GM12878 (cell line): ENCODE measurements at regions not wholly inside any gene's neighbourhood (a gene's known extent, or its start where the extent isn't known, plus 50 kb on each side); places are given as distances from the start of the nearest gene placed in this dataset.

Experiments used
- ATAC-seq: fragments of 200-7000 bp; cut with Tn5 transposase; 3 replicates; pipeline ENCODE4 v1.9.1; 2020; ENCODE audit warnings: mild to moderate bottlenecking, moderate library complexity
- BruUV-seq: library from RNA; stranded (reverse); fragments of 400-500 nt; replicated peaks from 2 replicates; lab custom pipeline; 2021; lab: Mats Ljungman, UMichigan
- CTCF ChIA-PET: fragments of 300-600 bp; sonication (Branson Sonifier 250); formaldehyde crosslinking; extraction: SDS; loops from one replicate; lab custom pipeline; 2021; ENCODE audit warnings: inconsistent platforms; lab: Yijun Ruan, JAX
- POLR2A ChIA-PET: fragments of 350-600 bp; formaldehyde crosslinking; extraction: SDS; loops from one replicate; lab custom pipeline; 2021; ENCODE audit warnings: inconsistent platforms; lab: Charles Lee
- RAD21 ChIA-PET: fragments of 300-600 bp; sonication (Branson Sonifier 250); formaldehyde crosslinking; loops from one replicate; lab custom pipeline; 2023; ENCODE audit warnings: antibody characterized with exemption; ENCODE audit not compliant: unreplicated experiment; lab: Charles Lee
- SMC1A ChIA-PET: fragments of 300-600 bp; sonication (Branson Sonifier 250); formaldehyde crosslinking; loops from one replicate; lab custom pipeline; 2023; ENCODE audit not compliant: unreplicated experiment, uncharacterized antibody; lab: Charles Lee
- DNase-seq: peaks from one replicate; pipeline ENCODE4 v3.0.0-alpha.2; 2011; ENCODE audit warnings: low read depth, low spot score
- FAIRE-seq: peaks from 3 replicates; lab custom pipeline; 2011; peaks lifted over from hg19 to GRCh38; lab: Jason Lieb, UNC
- H2AFZ ChIP-seq: 2 replicates; pipeline ENCODE4 v1.6.0; 2011; ENCODE audit warnings: low read depth, low read length, control low read depth; ENCODE audit not compliant: control insufficient read depth
- H3K27ac ChIP-seq: 2 replicates; pipeline ENCODE4 v1.5.1; 2011; ENCODE audit warnings: control low read depth; ENCODE audit not compliant: control insufficient read depth, insufficient read depth
- H3K27me3 ChIP-seq, 2 experiments: replicated peaks in 1 of 2; 2 replicates each; pipeline versions ENCODE4 v1.6.0 to v1.6.1; 2011; ENCODE audit warnings: low read length in 1 of 2; ENCODE audit not compliant: control insufficient read depth in 2 of 2, insufficient read depth in 2 of 2
- H3K36me3 ChIP-seq, 2 experiments: 2 replicates each; pipeline ENCODE4 v1.5.1; 2011; ENCODE audit warnings: low read length in 1 of 2; ENCODE audit not compliant: control insufficient read depth in 2 of 2, insufficient read depth in 2 of 2
- H3K4me1 ChIP-seq: 2 replicates; pipeline ENCODE4 v1.6.1; 2011; ENCODE audit warnings: mild to moderate bottlenecking, low read length, moderate library complexity, mixed read lengths; ENCODE audit not compliant: control insufficient read depth, insufficient read depth
- H3K4me2 ChIP-seq: 2 replicates; pipeline ENCODE4 v1.6.0; 2011; ENCODE audit warnings: control low read depth; ENCODE audit not compliant: control insufficient read depth, insufficient read depth
- H3K4me3 ChIP-seq: fragments of 200-600 bp; sonication (generic); 2 replicates; pipeline ENCODE4 v1.5.1; 2016
- H3K79me2 ChIP-seq: 2 replicates; pipeline ENCODE4 v1.6.0; 2011; ENCODE audit warnings: low read length; ENCODE audit not compliant: control insufficient read depth, insufficient read depth
- H3K9ac ChIP-seq: 2 replicates; pipeline ENCODE4 v1.8.0; 2011; ENCODE audit warnings: low read length, control low read depth, mixed read lengths; ENCODE audit not compliant: control insufficient read depth, insufficient read depth
- H3K9me3 ChIP-seq: replicated peaks from 3 replicates; pipeline ENCODE4 v1.5.1; 2011; ENCODE audit warnings: mild to moderate bottlenecking, low read length; ENCODE audit not compliant: control insufficient read depth, insufficient read depth
- H4K20me1 ChIP-seq: 2 replicates; pipeline ENCODE4 v1.6.0; 2011; ENCODE audit not compliant: control insufficient read depth, insufficient read depth
- CHD4 ChIP-seq: fragments of 200-600 bp; sonication (generic); IDR thresholded peaks from 2 replicates; pipeline ENCODE4 v1.6.1; 2016; ENCODE audit warnings: mild to moderate bottlenecking
- HSF1 ChIP-seq: fragments of 150-350 bp; IDR thresholded peaks from 2 replicates; pipeline ENCODE4 v1.6.1; 2014; ENCODE audit warnings: mild to moderate bottlenecking, low read depth, low read length
- JUND ChIP-seq: IDR thresholded peaks from 2 replicates; pipeline ENCODE4 v1.6.1; 2012; ENCODE audit warnings: low read depth, mild to moderate bottlenecking, low read length, improper control_type of control experiment, moderate library complexity
- KDM1A ChIP-seq: fragments of 200-600 bp; sonication (generic); IDR thresholded peaks from 2 replicates; pipeline ENCODE4 v1.6.1; 2016; ENCODE audit warnings: borderline replicate concordance
- KLF5 ChIP-seq: fragments of 450-650 bp; IDR thresholded peaks from 2 replicates; pipeline ENCODE4 v1.6.1; 2014; ENCODE audit warnings: mild to moderate bottlenecking; ENCODE audit not compliant: partially characterized antibody
- NFYA ChIP-seq: IDR thresholded peaks from 2 replicates; pipeline ENCODE4 v1.6.1; 2011; ENCODE audit warnings: low read depth, mild to moderate bottlenecking, low read length, improper control_type of control experiment, borderline replicate concordance
- PML ChIP-seq: IDR thresholded peaks from 2 replicates; pipeline ENCODE4 v1.6.1; 2012; ENCODE audit warnings: low read length, inconsistent platforms
- SKIL ChIP-seq: fragments of 450-650 bp; IDR thresholded peaks from 2 replicates; pipeline ENCODE4 v1.6.1; 2017; ENCODE audit warnings: mild to moderate bottlenecking, low read depth, inconsistent platforms; ENCODE audit not compliant: poor library complexity, severe bottlenecking
- TAF1 ChIP-seq: IDR thresholded peaks from 2 replicates; pipeline ENCODE4 v1.6.1; 2011; ENCODE audit warnings: mild to moderate bottlenecking, low read depth, low read length, borderline replicate concordance
- ZNF687 ChIP-seq: fragments of 450-650 bp; IDR thresholded peaks from 2 replicates; pipeline ENCODE4 v1.6.1; 2017; ENCODE audit warnings: mild to moderate bottlenecking, moderate library complexity
- WGBS: methylation state at CpG from one replicate; pipeline ENCODE4 v1.1.6; 2016; ENCODE audit warnings: low lambda C conversion rate; ENCODE audit not compliant: insufficient replicate concordance, insufficient coverage; ENCODE audit errors: missing lambda C conversion rate; 5-methylcytosine and 5-hydroxymethylcytosine counted together
- in situ Hi-C: fragments of 300-500 bp; cut with MboI; formaldehyde crosslinking; loops from 9 replicates; pipeline ENCODE4 v1.14.3; 2018; ENCODE audit warnings: mixed read lengths
- intact Hi-C: fragments of 100-400 bp; cut with micrococcal nuclease; formaldehyde crosslinking; loops from one replicate; pipeline ENCODE4 v1.14.2; 2022; ENCODE audit not compliant: unreplicated experiment

GRCh38 chr14:29007990-29008389 lies 241.4 kb downstream of the FOXG1 start:
- TF ChIP-seq KLF5: no peak
- TF ChIP-seq SKIL: no peak
- no peak for TF ChIP-seq HSF1
- no peak for TF ChIP-seq JUND
- no peak for TF ChIP-seq ZNF687
- TF ChIP-seq TAF1: no peak
- no peak for TF ChIP-seq CHD4
- no peak for TF ChIP-seq PML
- TF ChIP-seq NFYA: no peak
- no peak for TF ChIP-seq KDM1A
- TF ChIP-seq, all 136 proteins: peak for 0
- in situ Hi-C loops: no loop called here
- Histone ChIP-seq H3K4me2 (no peak overlapping the region), H4K20me1 (no peaks in the 10 kb centered on the region), H3K27ac (no peak overlapping the region), H3K4me3 (no peak overlapping the region), H3K9me3 (no peaks in the 10 kb centered on the region), H3K27me3 (no peaks in the 10 kb centered on the region), H3K4me1 (no peaks in the 10 kb centered on the region), H3K9ac (no peak overlapping the region), H3K36me3 (no peaks in the 10 kb centered on the region), H2AFZ (no peak overlapping the region), H3K79me2 (no peaks in the 10 kb centered on the region)
- SMC1A ChIA-PET: no interaction called here
- BruUV-seq: no TSS peak
- POLR2A ChIA-PET: no interaction called here
- no peak for DNase-seq
- ATAC-seq: no peak
- RAD21 ChIA-PET: no interaction called here
- 3% methylated on average over 2 of the region's 2 CpGs for WGBS
- intact Hi-C loops: no loop called here
- CTCF ChIA-PET: no interaction called here
- FAIRE-seq: no peak
